GM23338 (cell line): ENCODE measurements at regions not wholly inside any gene's neighbourhood (a gene's known extent, or its start where the extent isn't known, plus 50 kb on each side); places are given as distances from the start of the nearest gene placed in this dataset.

Experiments
- ATAC-seq: fragments of 200-7000 bp; cut with Tn5 transposase; 3 replicates; pipeline ENCODE4 v1.9.1; 2020
- DNase-seq: peaks from one replicate; pipeline ENCODE4 v3.0.0-alpha.2; 2015; ENCODE audit warnings: low spot score
- H2AFZ ChIP-seq: fragments of 200-600 bp; sonication (generic); 2 replicates; pipeline ENCODE4 v1.8.0; 2016; ENCODE audit warnings: antibody characterized with exemption, mild to moderate bottlenecking, moderate library complexity
- H3F3A ChIP-seq: fragments of 200-600 bp; sonication (generic); replicated peaks from 2 replicates; pipeline ENCODE4 v1.8.0; 2017; ENCODE audit warnings: antibody characterized with exemption, mixed run types, low read depth
- H3K27ac ChIP-seq: fragments of 200-600 bp; sonication (generic); 2 replicates; pipeline ENCODE4 v1.6.1; 2016; ENCODE audit warnings: low read depth
- H3K27me3 ChIP-seq: fragments of 200-600 bp; sonication (generic); 2 replicates; pipeline ENCODE4 v1.8.0; 2016; ENCODE audit warnings: mild to moderate bottlenecking, mixed run types, moderate library complexity; ENCODE audit not compliant: insufficient read depth
- H3K36me3 ChIP-seq: fragments of 200-600 bp; sonication (generic); 2 replicates; pipeline ENCODE4 v1.8.0; 2016; ENCODE audit warnings: mild to moderate bottlenecking; ENCODE audit not compliant: insufficient read depth
- H3K4me1 ChIP-seq: fragments of 200-600 bp; sonication (generic); 2 replicates; pipeline ENCODE4 v1.8.0; 2016; ENCODE audit warnings: mild to moderate bottlenecking, moderate library complexity; ENCODE audit not compliant: insufficient read depth
- H3K4me2 ChIP-seq: fragments of 200-600 bp; sonication (generic); 2 replicates; pipeline ENCODE4 v1.7.1; 2017; ENCODE audit warnings: mixed run types
- H3K4me3 ChIP-seq: fragments of 200-600 bp; sonication (generic); 2 replicates; pipeline ENCODE4 v1.6.1; 2016; ENCODE audit warnings: mixed run types
- H3K79me2 ChIP-seq: fragments of 200-600 bp; sonication (generic); replicated peaks from 2 replicates; pipeline ENCODE4 v1.8.0; 2017; ENCODE audit warnings: mild to moderate bottlenecking; ENCODE audit not compliant: insufficient read depth
- H3K9me2 ChIP-seq: fragments of 200-600 bp; sonication (generic); 2 replicates; pipeline ENCODE4 v1.8.0; 2017; ENCODE audit not compliant: insufficient read depth
- H4K20me1 ChIP-seq: fragments of 200-600 bp; sonication (generic); replicated peaks from 2 replicates; pipeline ENCODE4 v1.8.0; 2017; ENCODE audit warnings: mild to moderate bottlenecking; ENCODE audit not compliant: insufficient read depth
- H3K27ac Mint-ChIP-seq: 2 replicates; pipeline ENCODE4 v1.8.0; 2020; ENCODE audit warnings: inconsistent platforms, mild to moderate bottlenecking, moderate library complexity, mixed read lengths
- H3K27me3 Mint-ChIP-seq: 3 replicates; pipeline ENCODE4 v1.8.0; 2022; ENCODE audit warnings: low read depth, mild to moderate bottlenecking, moderate library complexity, mixed read lengths, inconsistent platforms; ENCODE audit not compliant: insufficient read depth, poor library complexity
- H3K36me3 Mint-ChIP-seq: 3 replicates; pipeline ENCODE4 v1.8.0; 2021; ENCODE audit warnings: low read depth, mild to moderate bottlenecking, inconsistent platforms, moderate library complexity, mixed read lengths
- H3K4me1 Mint-ChIP-seq: 3 replicates; pipeline ENCODE4 v1.8.0; 2020; ENCODE audit warnings: mild to moderate bottlenecking, inconsistent platforms, mixed read lengths
- H3K4me3 Mint-ChIP-seq: 3 replicates; pipeline ENCODE4 v1.8.0; 2021; ENCODE audit warnings: moderate library complexity, mild to moderate bottlenecking, inconsistent platforms, mixed read lengths
- H3K9me3 Mint-ChIP-seq: 3 replicates; pipeline ENCODE4 v1.8.0; 2020; ENCODE audit warnings: moderate library complexity, mild to moderate bottlenecking, inconsistent platforms, mixed read lengths
- CTCF ChIP-seq, 2 experiments: fragments of 200-600 bp in 1 of 2; sonication (generic) in 1 of 2; conservative IDR thresholded peaks; 2 replicates each; pipeline versions ENCODE4 v1.5.1 to v1.6.1; 2016 to 2017; ENCODE audit warnings: antibody characterized with exemption in 2 of 2, low read depth in 2 of 2, mild to moderate bottlenecking in 2 of 2, moderate library complexity in 1 of 2
- EZH2 ChIP-seq: fragments of 200-600 bp; sonication (generic); IDR thresholded peaks from one replicate; pipeline ENCODE4 v1.8.0; 2017; ENCODE audit warnings: antibody characterized with exemption, mild to moderate bottlenecking, low read depth; ENCODE audit not compliant: unreplicated experiment
- JUNB ChIP-seq: IDR thresholded peaks from one replicate; pipeline ENCODE4 v1.6.1; 2016; ENCODE audit warnings: antibody characterized with exemption; ENCODE audit not compliant: unreplicated experiment
- NANOG ChIP-seq: IDR thresholded peaks from 2 replicates; pipeline ENCODE4 v1.6.1; 2016; ENCODE audit warnings: antibody characterized with exemption, borderline replicate concordance
- POLR2AphosphoS5 ChIP-seq: IDR thresholded peaks from 2 replicates; pipeline ENCODE4 v1.6.1; 2016; ENCODE audit warnings: antibody characterized with exemption, low read depth
- ZNF114 ChIP-seq: fragments of 250-450 bp; sonication (Bioruptor Pico); IDR thresholded peaks from 2 replicates; pipeline ENCODE4 v1.5.0; 2020; ENCODE audit warnings: mild to moderate bottlenecking, moderate library complexity
- ZNF331 ChIP-seq: fragments of 250-450 bp; sonication (Bioruptor Pico); IDR thresholded peaks from 2 replicates; pipeline ENCODE4 v1.5.0; 2020; ENCODE audit warnings: low read depth, mild to moderate bottlenecking, moderate library complexity
- ZNF462 ChIP-seq: fragments of 250-450 bp; sonication (Bioruptor Pico); IDR thresholded peaks from 2 replicates; pipeline ENCODE4 v1.5.0; 2020; ENCODE audit warnings: mild to moderate bottlenecking, moderate library complexity

GRCh38 chr13:79171141-79172061, 234.7 kb downstream of the RBM26 start:
- TF ChIP-seq ZNF114 (CRISPR knock-in tag) (no peak), EZH2 (no peak), POLR2AphosphoS5 (no peak), NANOG (no peak), CTCF (conservative IDR thresholded peaks at IDR 0.05; ENCODE audit: low read depth in 2 of 2) (no peak), ZNF331 (CRISPR knock-in tag) (no peak), ZNF462 (no peak), JUNB (no peak)
- Histone ChIP-seq H3K9me2 (peaks cover 4% of the 10 kb centered on the region; the same call in 1 of the 2 replicates), H4K20me1 (no peaks in the 10 kb centered on the region), H3K4me3 (no peak overlapping the region), H3K27ac (no peak overlapping the region), H3K27me3 (no peaks in the 10 kb centered on the region), H3K4me2 (no peak overlapping the region), H2AFZ (peak overlapping the region; percentile 60), H3K36me3 (no peaks in the 10 kb centered on the region), H3K79me2 (no peaks in the 10 kb centered on the region), H3K4me1 (no peaks in the 10 kb centered on the region; the same call in 1 of the 2 replicates), H3F3A (no peaks in the 10 kb centered on the region)
- ATAC-seq = peak; percentile 78
- DNase-seq = peak; percentile 11
- no peak overlapping the region for H3K4me3 Mint-ChIP-seq
- peaks cover 7% of the 10 kb centered on the region; the same call in 2 of the 3 replicates for H3K4me1 Mint-ChIP-seq
- peak overlapping the region; percentile 56; the same call in 1 of the 2 replicates for H3K27ac Mint-ChIP-seq
- no peaks in the 10 kb centered on the region for H3K36me3 Mint-ChIP-seq
- no peaks in the 10 kb centered on the region for H3K27me3 Mint-ChIP-seq
- no peaks in the 10 kb centered on the region; the same call in none of the 3 replicates for H3K9me3 Mint-ChIP-seq
